Ammon's horn (tissue), 1 donor: ENCODE measurements at regions not wholly inside any gene's neighbourhood (a gene's known extent, or its start where the extent isn't known, plus 50 kb on each side); places are given as distances from the start of the nearest gene placed in this dataset.

Experiments used
- DNase-seq: peaks from one replicate; pipeline ENCODE4 v3.0.0-alpha.2; 2016; ENCODE audit warnings: low spot score

DNA sequence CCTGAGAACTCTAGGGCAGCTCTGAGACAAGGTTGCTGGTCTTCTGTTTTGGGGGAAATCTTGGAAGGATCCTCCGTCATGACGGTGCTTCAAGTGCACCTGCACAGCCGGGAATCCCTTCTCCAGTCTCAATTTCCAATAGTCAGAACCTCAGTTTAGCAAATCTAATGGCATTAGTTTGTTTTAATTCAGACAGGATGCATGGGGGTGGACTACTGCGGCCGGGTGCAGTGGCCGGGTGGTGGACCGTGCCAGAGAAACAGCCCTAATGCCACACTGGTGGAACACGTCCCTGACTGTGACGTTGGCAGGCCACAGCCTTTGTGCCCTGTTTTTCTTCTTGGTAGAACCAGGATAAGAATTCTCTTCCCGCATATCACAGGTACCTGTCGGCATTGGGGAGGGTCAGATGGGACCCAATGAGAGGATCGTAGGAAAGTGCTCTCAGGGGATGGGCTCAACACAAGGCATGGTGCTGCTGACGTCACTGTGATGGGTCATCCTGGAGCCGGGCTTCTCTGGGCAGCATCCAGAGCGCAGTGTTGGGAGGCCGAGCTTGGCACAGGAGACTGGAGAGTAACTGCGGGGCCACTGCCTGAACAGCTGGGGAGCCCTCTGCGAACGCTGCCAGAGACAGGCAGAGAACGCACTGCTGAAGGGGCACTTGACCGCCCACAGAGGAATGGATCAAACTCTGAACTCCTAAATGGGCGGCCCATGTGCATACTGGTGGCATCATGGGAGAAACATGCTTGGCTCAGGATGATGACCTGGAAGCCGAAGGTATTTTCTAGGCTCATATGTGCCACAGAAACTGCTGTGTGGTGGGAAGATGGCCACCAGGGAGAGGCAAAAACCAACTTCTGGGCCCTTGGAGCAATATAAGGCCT lies 313.8 kb upstream of the SHH start:
- DNase-seq, result no peak

DNA sequence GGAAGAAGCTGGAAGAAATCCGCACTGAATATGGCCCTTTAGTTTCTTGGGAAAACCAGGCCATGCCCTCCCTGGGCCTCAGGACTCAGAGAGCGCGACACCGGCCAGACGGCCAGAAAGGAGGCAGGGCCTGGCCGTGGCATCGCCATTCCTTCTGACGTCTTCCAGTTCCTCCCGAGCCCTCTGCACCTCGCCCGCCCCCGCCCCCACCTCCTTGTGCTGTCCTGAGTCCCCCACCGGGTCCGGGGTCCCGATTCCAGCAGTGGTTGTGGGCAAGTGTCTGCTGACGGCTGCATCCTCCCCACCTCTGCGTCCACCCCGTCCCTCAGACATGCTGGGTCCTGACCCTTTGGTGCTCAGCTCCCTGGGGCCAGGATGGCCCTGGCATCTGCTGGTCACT lies 312.1 kb upstream of the SHH start:
- no peak for DNase-seq

DNA sequence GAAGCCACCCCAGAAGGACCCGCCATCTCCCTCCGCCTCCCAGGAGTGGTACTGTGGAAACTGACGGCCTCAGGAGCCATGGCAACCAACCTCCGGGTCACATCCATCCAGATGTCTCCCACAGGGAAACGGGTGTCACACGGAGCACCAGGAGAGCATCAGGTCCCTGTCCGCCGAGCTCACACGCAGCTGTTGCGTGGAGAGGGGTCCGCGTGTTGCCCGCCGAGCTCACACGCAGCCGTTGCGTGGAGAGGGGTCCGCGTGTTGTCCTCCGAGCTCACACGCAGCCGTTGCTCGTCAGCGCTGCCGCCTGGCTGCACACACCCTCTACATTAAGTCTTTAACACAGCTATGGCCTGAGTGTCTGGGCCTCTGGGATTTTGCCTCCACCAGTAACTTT lies 311.1 kb upstream of the SHH start:
- DNase-seq, result no peak

DNA sequence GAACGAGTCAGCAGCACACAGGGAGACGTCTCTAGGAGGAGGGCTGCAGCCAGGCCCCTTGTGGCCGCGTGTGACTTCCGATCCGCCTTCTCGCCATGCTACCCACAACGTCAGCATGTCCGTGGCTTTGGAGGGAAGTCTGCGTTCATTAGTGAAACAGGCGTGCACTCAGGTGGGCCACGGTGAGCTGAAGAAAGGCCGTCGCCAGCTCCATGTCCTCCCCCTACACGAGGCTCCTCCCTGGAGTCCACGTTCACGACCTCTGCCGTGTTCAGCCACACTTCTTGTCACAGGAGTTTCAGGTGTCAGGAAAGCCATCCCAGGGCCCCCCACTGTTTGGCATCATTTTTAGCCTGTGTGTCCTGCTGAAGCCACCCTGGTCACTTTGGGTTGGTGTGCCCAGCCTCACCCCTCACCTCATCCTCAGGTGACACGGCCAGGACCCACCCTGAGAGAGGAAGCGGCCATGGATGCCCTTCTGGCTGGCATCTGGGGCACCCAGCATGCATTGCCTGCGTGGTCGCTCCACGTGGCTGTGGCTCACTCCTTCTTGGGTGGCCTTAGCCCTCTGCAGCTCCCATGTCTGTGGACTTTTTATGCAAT lies 310.6 kb upstream of the SHH start:
- DNase-seq, result no peak

DNA sequence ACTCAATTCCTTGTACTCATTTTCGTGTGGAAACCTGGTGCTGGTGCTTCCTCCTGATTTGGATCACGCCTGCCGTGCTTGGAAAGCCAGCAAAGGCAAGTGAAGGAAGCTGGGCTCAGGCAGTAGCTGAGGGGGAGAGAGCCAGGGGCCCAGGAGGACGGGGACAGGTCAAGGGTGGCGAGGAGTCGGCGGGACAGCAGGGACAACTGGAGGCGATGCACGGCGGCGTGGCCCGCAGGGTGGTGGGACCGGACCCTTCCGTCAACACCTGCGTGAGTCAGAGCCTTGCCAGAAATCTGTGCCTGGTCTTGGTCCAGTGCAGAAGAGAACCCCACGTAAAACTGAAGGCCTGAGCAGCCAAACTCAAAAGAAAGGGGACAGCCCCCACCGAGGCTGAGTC lies 309.7 kb upstream of the SHH start:
- DNase-seq, result no peak

DNA sequence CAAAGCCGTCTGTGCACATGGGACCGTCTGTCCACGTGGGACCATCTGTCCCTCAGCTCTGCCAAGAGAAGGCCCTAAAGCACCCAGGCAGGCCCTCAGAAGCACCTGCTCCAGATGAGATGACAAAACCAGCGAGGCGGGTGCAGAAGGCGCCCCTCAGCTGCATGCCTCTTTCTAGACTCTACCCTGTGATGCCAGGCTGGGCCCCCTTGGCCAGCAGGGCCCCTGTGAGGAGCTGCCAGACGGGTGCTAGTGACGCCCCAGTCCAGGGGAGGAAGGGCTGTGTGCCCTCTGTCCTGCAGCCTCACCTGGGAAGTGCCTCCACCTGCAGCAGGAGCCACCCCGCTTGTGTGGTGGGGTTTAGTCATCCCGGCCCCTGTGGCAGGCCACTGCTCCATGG lies 309.2 kb upstream of the SHH start:
- DNase-seq, result no peak

DNA sequence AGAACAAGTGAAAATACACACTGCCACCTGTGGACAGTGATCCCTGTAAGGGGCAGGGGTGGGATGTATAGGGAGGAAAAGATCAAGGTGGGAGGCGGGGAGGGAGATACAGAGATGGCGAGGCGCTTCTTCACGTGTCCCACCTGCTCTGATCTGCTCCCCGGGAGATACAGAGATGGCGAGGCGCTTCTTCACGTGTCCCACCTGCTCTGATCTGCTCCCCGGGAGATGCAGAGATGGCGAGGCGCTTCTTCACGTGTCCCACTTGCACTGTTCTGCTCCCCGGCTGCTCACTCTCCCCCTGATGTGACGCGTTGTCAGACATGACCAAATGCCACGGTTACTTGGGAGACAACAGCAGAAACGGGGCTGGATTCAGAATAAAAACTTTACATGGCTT lies 308.3 kb upstream of the SHH start:
- no peak for DNase-seq

DNA sequence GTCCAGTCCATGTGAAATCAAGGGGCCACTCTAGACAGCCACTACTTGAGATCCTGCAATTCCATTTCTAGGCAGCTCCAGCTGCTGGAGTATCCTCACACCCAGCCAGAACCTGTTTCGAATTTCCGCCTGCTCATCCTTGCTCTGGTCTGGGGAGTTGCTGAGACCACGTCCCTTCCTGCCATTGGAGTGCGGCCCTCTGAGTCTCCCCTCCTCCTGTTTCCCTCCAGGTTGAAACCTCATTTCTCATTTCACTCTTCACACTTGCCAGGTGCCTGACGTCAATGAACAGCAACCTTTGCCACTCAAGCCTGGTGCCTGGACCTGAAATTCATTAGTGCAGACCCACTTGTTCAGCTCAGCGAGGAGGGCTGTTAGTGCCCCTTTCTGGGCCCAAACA lies 307.5 kb upstream of the SHH start:
- no peak for DNase-seq

DNA sequence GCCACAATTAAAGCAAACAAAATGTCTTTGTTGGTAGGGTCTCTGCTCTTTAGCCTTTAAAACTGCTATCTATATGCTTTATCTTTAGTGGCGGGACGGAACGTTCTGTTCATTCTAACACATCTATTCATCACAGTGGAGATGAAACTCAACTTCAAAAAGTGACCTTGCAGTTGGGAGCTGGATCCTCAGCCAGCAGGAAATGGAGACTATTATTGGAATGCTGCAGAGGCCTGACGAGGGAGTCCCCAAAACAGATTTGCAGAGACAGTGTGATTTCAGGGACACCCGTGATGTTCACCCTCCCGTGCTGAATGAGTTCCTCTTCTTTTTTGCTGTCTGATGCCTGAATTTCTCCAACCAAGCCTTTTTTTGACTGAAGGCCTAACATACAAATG lies 306.0 kb upstream of the SHH start:
- no peak for DNase-seq

DNA sequence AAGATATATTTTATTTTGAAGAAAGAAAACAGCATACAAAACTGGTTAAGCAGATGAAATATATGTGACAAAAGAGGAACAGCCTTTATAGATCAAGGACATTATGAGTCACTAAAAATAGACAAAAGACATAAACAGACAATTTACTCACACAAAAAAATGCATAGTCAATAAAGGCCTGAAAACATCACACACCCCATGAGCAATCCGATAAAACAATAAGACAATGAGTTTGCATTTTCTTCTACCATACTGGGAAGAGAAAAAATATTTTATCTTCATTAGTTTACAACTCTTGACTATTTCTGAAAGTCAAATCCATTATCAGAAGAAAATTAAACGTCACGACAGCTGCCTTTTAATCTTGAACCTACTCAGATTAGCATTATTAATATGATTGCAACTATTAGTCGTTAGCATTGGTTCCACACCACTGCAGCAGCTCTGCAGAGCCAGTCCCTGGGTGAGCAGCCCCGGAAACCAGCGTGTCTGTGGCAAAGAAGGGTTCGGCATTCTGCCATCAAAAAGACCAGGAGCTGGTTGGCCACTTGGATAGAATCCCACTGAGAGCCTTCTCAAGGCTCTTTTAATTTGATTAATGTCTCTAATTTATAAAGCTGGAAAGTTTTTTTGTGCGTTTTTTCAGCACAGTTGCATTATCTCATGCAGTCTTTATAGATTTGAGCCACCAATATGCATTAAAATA lies 305.4 kb upstream of the SHH start:
- no peak for DNase-seq

DNA sequence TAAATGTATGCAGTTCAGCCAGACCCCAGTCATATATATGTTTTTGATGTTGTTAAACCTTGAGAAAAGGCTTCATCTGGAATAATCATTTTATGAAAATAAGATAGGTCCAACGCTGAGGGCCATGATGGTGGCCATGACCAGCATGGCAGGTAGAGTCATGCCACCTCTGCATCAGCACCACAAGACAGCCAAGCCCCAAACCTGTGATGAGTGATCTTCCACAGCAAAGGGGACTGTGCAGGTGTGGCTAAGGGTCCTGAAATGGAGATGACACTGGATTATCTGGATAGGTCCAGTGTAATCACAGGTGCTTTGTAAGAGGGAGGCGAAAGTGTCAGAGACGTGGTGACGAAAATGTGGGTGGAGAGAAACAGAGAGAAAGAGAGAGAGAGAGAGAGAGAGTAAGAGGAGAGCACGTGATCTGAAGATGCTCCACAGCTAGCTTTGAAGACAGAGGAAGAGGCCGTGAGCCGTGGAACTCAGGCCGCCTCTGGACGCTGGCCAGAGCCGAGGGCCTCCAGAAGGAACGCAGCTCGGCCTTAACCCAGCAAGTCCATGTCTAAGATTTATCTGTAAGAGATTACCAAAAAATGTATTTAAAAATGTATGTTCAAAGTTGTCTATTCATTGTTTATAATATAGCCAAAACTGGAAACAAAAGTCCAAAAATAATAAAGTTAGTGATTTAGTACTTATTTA lies 304.4 kb upstream of the SHH start:
- no peak for DNase-seq

DNA sequence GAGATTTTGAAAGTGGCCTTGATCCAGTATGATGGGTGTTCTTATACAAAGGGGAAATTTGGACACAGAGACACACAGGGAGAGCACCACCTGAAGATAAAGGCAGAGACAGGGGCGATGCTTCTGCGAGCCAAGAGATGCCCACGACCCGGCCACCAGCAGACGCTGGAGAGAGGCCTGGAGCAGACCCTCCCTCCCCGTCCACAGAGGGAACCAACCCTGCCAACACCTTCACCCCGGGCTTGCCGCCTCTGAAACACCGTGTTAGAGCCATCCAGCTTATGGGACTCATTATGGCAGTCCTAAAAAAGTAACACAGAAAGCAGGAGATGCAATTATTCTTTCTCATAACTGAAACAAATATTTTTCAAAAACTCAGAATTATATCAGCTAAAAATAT lies 303.3 kb upstream of the SHH start:
- DNase-seq, result no peak

DNA sequence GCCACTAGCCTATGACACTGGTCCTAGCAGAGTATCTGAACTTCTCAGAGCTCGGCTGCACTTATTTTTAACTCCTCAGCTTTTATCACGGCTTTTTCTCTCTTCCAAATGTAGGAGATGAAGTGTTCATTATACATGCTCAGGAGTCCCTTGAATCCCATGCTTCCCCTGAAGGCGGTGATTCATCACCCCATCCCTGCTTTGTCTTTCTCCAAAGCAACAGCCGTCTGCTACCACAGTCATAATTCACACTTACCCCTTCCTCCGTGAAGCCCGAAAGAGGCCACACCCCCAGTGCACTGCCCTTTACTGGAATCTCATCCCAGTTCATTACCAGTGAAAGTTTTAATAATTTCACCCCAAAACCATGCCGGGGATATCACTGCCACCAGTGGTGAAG lies 301.5 kb upstream of the SHH start:
- no peak for DNase-seq

DNA sequence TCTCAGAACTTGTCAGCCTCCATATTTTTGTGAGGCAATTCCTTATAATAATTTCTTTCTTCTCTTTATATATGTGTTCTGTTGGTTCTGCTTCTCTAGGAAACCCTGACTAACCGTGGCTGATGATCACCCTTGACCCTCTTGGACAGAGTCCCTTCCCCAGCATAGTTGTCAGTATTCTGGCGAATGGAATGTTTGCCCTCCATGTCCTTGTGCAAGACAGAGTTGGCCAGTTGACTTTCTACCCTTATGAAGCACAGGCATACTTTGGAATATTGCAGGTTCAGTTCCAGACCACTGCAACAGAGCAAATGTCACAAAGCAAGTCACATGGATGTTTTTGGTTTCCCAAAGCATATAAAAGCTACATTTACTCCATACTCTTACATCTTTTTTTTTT lies 297.7 kb upstream of the SHH start:
- no peak for DNase-seq

DNA sequence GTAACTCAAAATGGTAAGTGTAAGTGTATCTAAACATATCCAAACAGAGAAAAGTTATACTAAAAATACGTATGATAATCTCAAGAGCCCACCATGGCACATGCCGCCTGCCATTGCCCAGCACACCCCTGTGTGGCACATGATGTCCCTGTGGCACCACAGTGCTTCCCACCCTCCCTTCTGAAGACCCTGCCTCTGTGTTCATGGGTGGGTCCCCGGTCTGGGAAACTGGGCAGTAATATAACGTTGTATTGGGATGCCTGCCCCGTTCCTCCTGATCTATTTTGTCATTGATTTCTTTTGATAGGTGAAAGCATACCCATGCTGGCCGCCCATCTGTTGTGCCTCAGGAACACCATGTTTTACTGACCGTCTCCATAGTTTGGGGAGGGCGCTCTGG lies 296.8 kb upstream of the SHH start:
- DNase-seq, result no peak

DNA sequence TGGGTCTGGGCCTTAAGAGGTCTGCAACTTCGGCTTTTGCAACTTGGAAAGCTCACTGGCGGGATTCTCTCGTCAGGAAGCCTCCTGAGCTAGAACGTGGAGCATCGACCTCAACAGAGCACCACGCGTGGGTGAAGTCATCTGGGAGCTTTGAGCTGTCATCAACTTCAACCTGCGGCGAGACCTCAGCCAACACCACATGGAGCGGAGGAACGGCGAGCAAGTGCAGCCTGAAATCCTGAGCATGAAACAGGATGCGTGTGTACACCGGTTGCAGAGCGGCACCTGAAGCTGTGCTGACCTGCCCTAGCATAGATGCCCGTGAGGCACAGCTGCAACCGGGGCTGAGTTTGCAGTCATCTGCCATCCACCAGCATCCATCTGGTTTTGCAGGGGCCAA lies 295.7 kb upstream of the SHH start:
- no peak for DNase-seq

DNA sequence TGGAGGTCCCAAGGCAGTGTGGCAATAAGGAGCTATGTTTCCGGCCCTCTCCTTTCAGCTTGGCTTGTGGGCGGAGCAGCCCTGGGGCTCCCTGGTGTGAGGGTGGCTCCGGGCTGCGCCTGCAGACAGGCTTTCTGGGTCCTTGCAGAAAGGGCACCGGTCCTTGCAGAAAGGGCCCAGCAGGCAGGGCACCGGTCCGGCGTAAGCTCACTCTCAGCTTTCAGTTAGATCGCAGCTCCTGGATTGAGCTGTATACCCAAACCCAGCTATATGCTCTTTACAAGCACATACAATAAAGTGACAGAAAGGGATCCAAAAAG lies 293.8 kb upstream of the SHH start:
- no peak for DNase-seq

DNA sequence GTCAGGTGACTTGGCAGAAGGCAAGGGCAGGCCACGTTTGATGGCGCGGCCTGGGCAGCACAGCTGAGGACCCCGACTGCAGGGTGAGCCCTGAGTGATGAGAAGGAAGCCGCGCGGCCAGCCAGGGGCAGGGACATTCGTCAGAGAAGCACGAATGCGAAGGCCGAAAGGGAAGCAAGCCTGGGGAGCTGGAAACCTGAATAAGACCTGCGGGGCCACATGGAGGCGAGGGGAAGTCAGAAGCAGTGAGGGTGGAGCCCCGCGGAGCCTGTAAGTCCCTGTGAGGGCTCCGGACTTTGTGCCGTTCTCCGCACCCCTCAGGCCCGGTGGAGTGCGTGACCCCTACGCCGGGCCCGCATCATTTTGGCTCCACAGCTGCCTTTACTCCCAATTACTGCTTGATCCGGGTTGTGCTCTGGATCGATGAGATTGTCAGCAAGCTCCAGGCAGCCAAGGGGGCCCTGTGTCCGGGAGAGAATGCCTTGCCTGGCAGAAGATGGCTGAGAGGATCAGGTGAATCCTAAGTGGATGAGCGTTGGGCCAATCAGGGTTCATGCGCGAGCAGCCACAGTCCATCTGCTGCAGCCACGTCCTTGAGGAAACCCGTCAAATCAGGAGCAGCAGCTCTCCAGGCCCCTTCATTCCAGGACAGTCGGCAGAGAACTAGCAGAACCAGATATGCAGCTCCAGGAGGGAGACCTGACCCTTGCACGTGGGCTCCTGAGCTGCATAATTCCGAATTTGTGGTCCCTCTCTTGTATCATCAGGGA lies 293.3 kb upstream of the SHH start:
- no peak for DNase-seq

DNA sequence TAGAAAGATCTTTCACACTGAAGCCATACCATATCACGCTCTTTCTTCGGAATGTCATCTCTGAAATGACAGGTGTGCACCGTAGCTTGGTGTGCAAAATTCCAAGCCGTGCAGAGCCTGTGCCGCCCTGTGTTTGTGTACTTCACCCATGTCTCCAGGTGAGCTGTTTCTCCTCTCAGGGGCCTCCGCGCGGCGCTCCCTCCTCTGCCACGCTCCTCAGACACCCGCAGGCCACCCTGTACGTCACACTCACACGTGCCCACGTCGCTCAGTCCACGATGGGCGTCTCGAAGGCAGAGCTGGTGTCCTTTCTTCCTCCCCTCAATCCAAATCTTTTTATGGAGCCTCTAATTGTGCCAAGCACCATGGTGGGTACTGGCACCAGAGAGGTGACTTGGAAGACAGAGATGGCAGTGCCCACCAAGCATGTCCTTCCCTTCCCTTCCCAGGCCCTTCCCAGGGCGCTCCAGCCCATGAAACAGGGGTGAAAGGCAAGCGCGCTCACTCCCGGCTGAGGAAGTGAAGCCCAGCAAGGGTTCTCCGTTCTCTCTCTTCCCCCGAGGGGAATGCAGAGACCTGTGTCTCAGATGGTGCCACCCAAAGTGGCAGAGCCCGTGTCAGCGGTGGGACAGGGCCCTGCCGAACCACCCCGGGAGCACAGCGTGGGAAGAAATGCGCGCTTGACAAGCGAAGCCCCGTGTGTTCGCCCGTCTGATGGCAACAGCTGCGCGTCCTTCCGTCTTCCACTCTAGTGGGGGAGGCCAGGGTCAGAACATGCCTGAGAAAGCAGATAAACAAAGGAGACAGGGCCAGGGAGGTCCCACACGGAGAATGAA lies 292.5 kb upstream of the SHH start:
- no peak for DNase-seq

DNA sequence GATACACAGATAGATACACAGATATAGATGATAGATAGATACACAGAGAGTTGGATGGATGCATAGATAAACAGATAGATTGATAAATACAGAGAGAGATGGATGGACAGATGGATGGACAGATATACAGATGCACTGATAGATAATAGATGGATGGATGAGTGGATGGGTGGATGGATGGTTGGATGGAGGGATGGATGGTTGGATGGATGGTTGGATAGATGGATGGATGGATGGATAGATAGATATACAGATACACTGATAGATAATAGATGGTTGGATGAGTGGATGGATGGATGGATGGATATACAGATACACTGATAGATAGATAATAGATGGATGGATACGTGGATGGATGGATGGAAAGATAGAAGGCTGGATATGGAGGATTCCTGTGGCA lies 290.0 kb upstream of the SHH start:
- DNase-seq, result no peak

DNA sequence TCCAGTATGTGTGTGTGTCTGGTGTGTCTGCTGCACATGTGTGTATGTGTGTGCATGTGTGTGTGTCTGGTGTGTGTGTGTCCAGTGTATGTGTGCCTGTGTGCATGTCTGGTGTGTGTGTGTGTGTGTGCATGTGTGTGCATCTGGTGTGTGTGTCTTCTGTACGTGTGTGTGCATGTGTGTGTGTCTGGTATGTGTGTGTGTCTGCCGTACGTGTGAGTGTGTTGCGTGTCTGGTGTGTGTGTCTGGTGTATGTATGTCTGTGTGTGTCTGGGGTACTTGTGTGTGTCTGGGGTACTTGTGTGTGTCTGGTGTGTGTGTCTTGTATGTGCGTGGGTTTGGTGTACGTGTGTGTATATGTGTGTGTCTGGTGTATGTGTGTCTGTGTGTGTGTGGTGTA lies 289.1 kb upstream of the SHH start:
- no peak for DNase-seq
